22Rv1 (cell line): ENCODE measurements at regions not wholly inside any gene's neighbourhood (a gene's known extent, or its start where the extent isn't known, plus 50 kb on each side); places are given as distances from the start of the nearest gene placed in this dataset.

Experiments
- CTCF ChIP-seq: fragments of 450-650 bp; IDR thresholded peaks from 2 replicates; pipeline ENCODE4 v1.5.1; 2017; ENCODE audit warnings: mild to moderate bottlenecking
- ZFX ChIP-seq: fragments of 450-650 bp; IDR thresholded peaks from 2 replicates; pipeline ENCODE4 v1.6.1; 2017; ENCODE audit warnings: antibody characterized with exemption, borderline replicate concordance

- TF ChIP-seq CTCF (no peak), ZFX (no peak)
These were observed 117.6 kb upstream of the SPATA13 start for GRCh38 chr13:24042710-24043440.
